Omental fat pad (tissue), 3 donors: ENCODE measurements at regions not wholly inside any gene's neighbourhood (a gene's known extent, or its start where the extent isn't known, plus 50 kb on each side); places are given as distances from the start of the nearest gene placed in this dataset.

Source experiments
- ATAC-seq: fragments of 150-250 bp; one replicate; pipeline ENCODE4 v1.9.1; 2016; ENCODE audit warnings: mild to moderate bottlenecking, moderate library complexity; ENCODE audit not compliant: low FRiP score
- DNase-seq: peaks from one replicate; pipeline ENCODE4 v3.0.0-alpha.2; 2019; ENCODE audit warnings: low spot score
- CTCF ChIP-seq, 3 donors: fragments of 450-650 bp; IDR thresholded peaks; one replicate each; pipeline ENCODE4 v1.5.1; 2016 to 2017; ENCODE audit warnings: antibody characterized with exemption in 3 of 3, mild to moderate bottlenecking in 3 of 3, moderate library complexity in 2 of 3

GRCh38 chr4:123556526-123556925, 159.9 kb downstream of the SPRY1 start:
- ATAC-seq (no peak), DNase-seq (no peak)
- no peak for TF ChIP-seq CTCF (IDR thresholded peaks at IDR 0.05)

GRCh38 chr4:123557857-123558536, 161.4 kb downstream of the SPRY1 start:
- DNase-seq = no peak
- ATAC-seq = no peak
- no peak for TF ChIP-seq CTCF (IDR thresholded peaks at IDR 0.05)

DNA sequence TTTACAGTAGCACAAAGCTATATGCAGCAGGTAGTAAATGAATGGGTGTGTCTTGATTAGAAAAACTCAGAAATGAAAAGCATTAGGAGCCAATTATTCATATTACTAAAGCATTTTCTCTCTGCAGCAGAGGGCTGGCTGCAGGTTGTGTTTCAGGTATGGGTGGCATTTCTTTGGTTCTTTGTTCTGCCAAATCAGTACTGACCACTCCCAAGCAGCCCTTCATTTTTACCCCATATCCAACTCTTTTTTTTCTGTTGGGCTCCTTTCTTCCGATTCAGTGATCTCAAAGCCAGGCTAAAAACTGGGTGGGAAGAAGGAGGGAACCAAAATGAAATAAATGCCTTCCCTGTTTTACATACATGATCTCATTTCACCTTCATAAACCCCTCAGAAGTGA, 162.3 kb downstream of the SPRY1 start:
- ATAC-seq (no peak), DNase-seq (no peak)
- no peak for TF ChIP-seq CTCF (IDR thresholded peaks at IDR 0.05)

GRCh38 chr4:123559955-123560871, 163.6 kb downstream of the SPRY1 start:
- TF ChIP-seq CTCF (IDR thresholded peaks at IDR 0.05) = no peak
- ATAC-seq (peak; percentile 37), DNase-seq (no peak)

- TF ChIP-seq CTCF (IDR thresholded peaks at IDR 0.05) = no peak
- DNase-seq (no peak), ATAC-seq (no peak)
These were observed 164.9 kb downstream of the SPRY1 start for GRCh38 chr4:123561525-123561924.

- TF ChIP-seq CTCF (IDR thresholded peaks at IDR 0.05) = no peak
- ATAC-seq (peak; percentile 54), DNase-seq (no peak)
These were observed 166.6 kb downstream of the SPRY1 start for GRCh38 chr4:123562994-123563750.
